AG09319 (cell line): ENCODE measurements at regions not wholly inside any gene's neighbourhood (a gene's known extent, or its start where the extent isn't known, plus 50 kb on each side); places are given as distances from the start of the nearest gene placed in this dataset.

ENCODE experiments used
- DNase-seq: peaks from one replicate; pipeline ENCODE4 v3.0.0-alpha.2; 2010; ENCODE audit warnings: low read depth; ENCODE audit errors: extremely low read depth
- CTCF ChIP-seq: IDR thresholded peaks from 2 replicates; pipeline ENCODE4 v1.5.1; 2011; ENCODE audit warnings: low read depth, mild to moderate bottlenecking, inconsistent platforms, low read length, moderate library complexity

GRCh38 chr6:22882581-22882980, 313.2 kb downstream of the HDGFL1 start:
- TF ChIP-seq CTCF = no peak
- no peak for DNase-seq

- no peak for TF ChIP-seq CTCF
- DNase-seq = no peak
These were observed 313.8 kb downstream of the HDGFL1 start for GRCh38 chr6:22883061-22883717.

- no peak for DNase-seq
- no peak for TF ChIP-seq CTCF
These were observed 315.1 kb downstream of the HDGFL1 start for GRCh38 chr6:22884456-22884855.

- TF ChIP-seq CTCF = no peak
- no peak for DNase-seq
These were observed 317.6 kb downstream of the HDGFL1 start for GRCh38 chr6:22886650-22887581.

- no peak for TF ChIP-seq CTCF
- DNase-seq = no peak
These were observed 318.9 kb downstream of the HDGFL1 start for GRCh38 chr6:22888163-22888752.

- TF ChIP-seq CTCF = no peak
- no peak for DNase-seq
These were observed 322.6 kb downstream of the HDGFL1 start for GRCh38 chr6:22891934-22892333.

GRCh38 chr6:22892452-22892851, 323.1 kb downstream of the HDGFL1 start:
- DNase-seq = peak; percentile 86
- no peak for TF ChIP-seq CTCF
